Transverse colon (tissue), 4 donors: ENCODE measurements at regions not wholly inside any gene's neighbourhood (a gene's known extent, or its start where the extent isn't known, plus 50 kb on each side); places are given as distances from the start of the nearest gene placed in this dataset.

Source experiments
- DNase-seq: peaks from one replicate; pipeline ENCODE4 v3.0.0-alpha.2; 2019
- H3K27ac ChIP-seq, 4 donors: fragments of 200-600 bp; sonication (generic); 2 replicates each; pipeline ENCODE4 v1.5.1; 2016 to 2018; ENCODE audit warnings: inconsistent platforms in 4 of 4
- H3K27me3 ChIP-seq: fragments of 200-600 bp; sonication (generic); 2 replicates; pipeline ENCODE4 v1.5.1; 2017; ENCODE audit warnings: inconsistent platforms
- H3K36me3 ChIP-seq, 4 donors: fragments of 200-600 bp; sonication (generic); 2 replicates each; pipeline ENCODE4 v1.5.1; 2017 to 2019; ENCODE audit warnings: inconsistent platforms in 4 of 4
- H3K4me1 ChIP-seq, 4 donors: fragments of 200-600 bp; sonication (generic); 2 replicates each; pipeline ENCODE4 v1.5.1; 2017 to 2020; ENCODE audit warnings: inconsistent platforms in 4 of 4
- H3K4me3 ChIP-seq, 4 donors: fragments of 200-600 bp; sonication (generic); 1 replicate in 1 of 4; 2 replicates in 3 of 4; pipeline versions ENCODE4 v1.5.1 to v1.6.1; 2017 to 2019; ENCODE audit warnings: inconsistent platforms in 4 of 4
- H3K9me3 ChIP-seq, 2 donors: fragments of 200-600 bp; sonication (generic); 2 replicates each; pipeline ENCODE4 v1.5.1; 2017 to 2019; ENCODE audit warnings: inconsistent platforms in 2 of 2
- EP300 ChIP-seq: sonication (generic); formaldehyde crosslinking; IDR thresholded peaks from one replicate; pipeline ENCODE4 v1.6.1; 2017; ENCODE audit warnings: antibody characterized with exemption, low read depth
- POLR2A ChIP-seq: fragments of 450-650 bp; IDR thresholded peaks from one replicate; pipeline ENCODE4 v1.6.1; 2016; ENCODE audit warnings: antibody characterized with exemption, mild to moderate bottlenecking, moderate library complexity
- POLR2AphosphoS5 ChIP-seq, 3 donors: sonication (generic); formaldehyde crosslinking; IDR thresholded peaks; one replicate each; pipeline ENCODE4 v1.6.1; 2016; ENCODE audit warnings: antibody characterized with exemption in 3 of 3
- WGBS, 2 donors: methylation state at CpG; one replicate each; pipeline ENCODE4 v1.1.5; 2018; ENCODE audit warnings: low coverage in 1 of 2; 5-methylcytosine and 5-hydroxymethylcytosine counted together
- in situ Hi-C, 4 donors: fragments of 200-750 bp; cut with MboI; loops; one replicate each; pipeline versions ENCODE4 v1.15.0 to v1.15.1; 2017; ENCODE audit warnings: low sequenced_read_pairs in 3 of 4, low pct_ligation_motif_present in 1 of 4, low pct_unique_long_range_greater_than_20kb in 1 of 4
- intact Hi-C: fragments of 100-400 bp; cut with DNase I; formaldehyde crosslinking; loops from one replicate; pipeline ENCODE4 v1.15.1; 2023; ENCODE audit warnings: low total_unique reads
- TF ChIP-seq, protein P1 (sequence below), 5 experiments: fragments of 200-600 bp in 3 of 5; fragments of 450-650 bp in 2 of 5; sonication (generic) in 3 of 5; IDR thresholded peaks; 1 replicate in 2 of 5; 2 replicates in 3 of 5; pipeline ENCODE4 v1.5.1; 2016 to 2017; ENCODE audit warnings: antibody characterized with exemption in 5 of 5, inconsistent platforms in 3 of 5, mild to moderate bottlenecking in 2 of 5, moderate library complexity in 1 of 5

DNA sequence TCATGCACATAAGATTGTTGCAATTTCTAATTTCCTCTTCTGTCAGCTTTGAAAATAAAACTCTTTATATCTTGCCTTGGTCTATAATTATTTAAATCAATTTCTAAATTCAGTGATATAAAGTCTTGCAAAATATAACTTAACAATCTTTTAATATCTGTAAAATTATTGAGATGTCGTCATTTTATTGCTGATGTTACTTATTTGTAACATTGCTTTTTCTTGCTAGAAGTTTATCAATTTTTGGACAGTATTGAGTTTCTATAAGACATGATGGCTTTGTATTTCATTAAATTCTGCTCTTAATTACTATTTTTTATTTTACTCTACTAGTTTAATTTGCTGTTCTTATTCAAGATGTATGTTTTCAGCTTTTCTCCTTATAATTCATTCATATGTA lies 1036.5 kb downstream of the TMEM182 start:
- no peak for TF ChIP-seq EP300
- TF ChIP-seq POLR2AphosphoS5 (IDR thresholded peaks at IDR 0.05), result no peak
- in situ Hi-C loops (no loop called here), intact Hi-C loops (no loop called here)
- Histone ChIP-seq H3K4me1 (no peaks in the 10 kb centered on the region), H3K4me3 (no peak overlapping the region), H3K9me3 (no peaks in the 10 kb centered on the region), H3K36me3 (no peaks in the 10 kb centered on the region), H3K27ac (no peak overlapping the region), H3K27me3 (no peaks in the 10 kb centered on the region)
- 79 to 81% methylated on average over 1 of the region's 1 CpG for WGBS, 2 donors
- DNase-seq, result no peak

DNA sequence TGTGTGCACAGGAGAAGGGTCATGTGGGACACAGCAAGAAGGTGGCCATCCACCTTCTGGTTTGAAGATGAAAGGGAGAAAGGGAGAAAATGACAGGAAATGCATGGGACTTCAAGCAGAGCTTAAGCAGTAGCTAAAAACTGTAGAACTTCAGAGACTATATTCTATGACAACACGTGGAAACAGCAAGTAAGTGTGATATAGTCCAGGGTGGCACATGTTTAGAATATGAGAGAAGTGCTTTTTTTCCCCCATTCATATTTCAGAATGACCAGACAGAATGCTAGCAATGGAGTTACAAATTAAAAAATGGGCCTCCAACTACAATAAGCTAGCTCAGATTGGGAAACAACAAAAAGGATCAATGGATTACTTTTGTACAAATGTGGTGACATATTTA lies 1042.2 kb downstream of the TMEM182 start:
- H3K27me3 ChIP-seq, result no peaks in the 10 kb centered on the region
- no peaks in the 10 kb centered on the region for H3K4me1 ChIP-seq
- no peak overlapping the region for H3K4me3 ChIP-seq
- H3K9me3 ChIP-seq, result no peaks in the 10 kb centered on the region
- in situ Hi-C loops (no loop called here), intact Hi-C loops (no loop called here)
- TF ChIP-seq EP300 (no peak), POLR2A (no peak), POLR2AphosphoS5 (IDR thresholded peaks at IDR 0.05) (no peak)
- TF ChIP-seq, protein P1, sequence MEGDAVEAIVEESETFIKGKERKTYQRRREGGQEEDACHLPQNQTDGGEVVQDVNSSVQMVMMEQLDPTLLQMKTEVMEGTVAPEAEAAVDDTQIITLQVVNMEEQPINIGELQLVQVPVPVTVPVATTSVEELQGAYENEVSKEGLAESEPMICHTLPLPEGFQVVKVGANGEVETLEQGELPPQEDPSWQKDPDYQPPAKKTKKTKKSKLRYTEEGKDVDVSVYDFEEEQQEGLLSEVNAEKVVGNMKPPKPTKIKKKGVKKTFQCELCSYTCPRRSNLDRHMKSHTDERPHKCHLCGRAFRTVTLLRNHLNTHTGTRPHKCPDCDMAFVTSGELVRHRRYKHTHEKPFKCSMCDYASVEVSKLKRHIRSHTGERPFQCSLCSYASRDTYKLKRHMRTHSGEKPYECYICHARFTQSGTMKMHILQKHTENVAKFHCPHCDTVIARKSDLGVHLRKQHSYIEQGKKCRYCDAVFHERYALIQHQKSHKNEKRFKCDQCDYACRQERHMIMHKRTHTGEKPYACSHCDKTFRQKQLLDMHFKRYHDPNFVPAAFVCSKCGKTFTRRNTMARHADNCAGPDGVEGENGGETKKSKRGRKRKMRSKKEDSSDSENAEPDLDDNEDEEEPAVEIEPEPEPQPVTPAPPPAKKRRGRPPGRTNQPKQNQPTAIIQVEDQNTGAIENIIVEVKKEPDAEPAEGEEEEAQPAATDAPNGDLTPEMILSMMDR (IDR thresholded peaks at IDR 0.05), result no peak
- H3K27ac ChIP-seq, result no peak overlapping the region
- no peaks in the 10 kb centered on the region for H3K36me3 ChIP-seq
- 50 to 60% methylated on average over 1 of the region's 1 CpG for WGBS, 2 donors
- DNase-seq, result no peak

DNA sequence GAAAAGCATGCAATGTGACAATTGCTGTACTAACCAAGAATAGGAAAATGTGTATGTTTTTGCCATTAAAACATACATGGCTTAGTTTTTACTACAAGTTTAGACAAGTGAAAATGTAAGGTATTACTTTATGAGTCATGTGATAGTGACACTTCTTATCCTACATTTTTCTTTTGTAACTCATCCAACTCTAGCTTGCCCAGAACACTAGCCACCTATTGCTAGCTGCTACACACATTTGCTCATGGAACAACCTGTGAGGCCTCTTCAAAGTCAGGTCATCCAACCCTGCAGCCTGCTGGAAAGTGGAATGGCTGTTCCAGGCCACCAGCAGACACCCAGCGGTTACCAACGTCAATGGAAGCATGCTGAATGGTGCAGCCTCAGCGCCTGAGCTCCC lies 1043.9 kb downstream of the TMEM182 start:
- Histone ChIP-seq H3K36me3 (no peaks in the 10 kb centered on the region), H3K4me3 (no peak overlapping the region), H3K9me3 (no peaks in the 10 kb centered on the region), H3K27ac (no peak overlapping the region), H3K4me1 (no peaks in the 10 kb centered on the region), H3K27me3 (no peaks in the 10 kb centered on the region)
- TF ChIP-seq, protein P1 (IDR thresholded peaks at IDR 0.05), result no peak
- no peak for TF ChIP-seq EP300
- DNase-seq, result no peak
- in situ Hi-C loops, result no loop called here
- 78% methylated on average over 3 of the region's 3 CpGs; no CpG with 5 or more reads in 1 of the 2 donors for WGBS, 2 donors
- intact Hi-C loops, result no loop called here

DNA sequence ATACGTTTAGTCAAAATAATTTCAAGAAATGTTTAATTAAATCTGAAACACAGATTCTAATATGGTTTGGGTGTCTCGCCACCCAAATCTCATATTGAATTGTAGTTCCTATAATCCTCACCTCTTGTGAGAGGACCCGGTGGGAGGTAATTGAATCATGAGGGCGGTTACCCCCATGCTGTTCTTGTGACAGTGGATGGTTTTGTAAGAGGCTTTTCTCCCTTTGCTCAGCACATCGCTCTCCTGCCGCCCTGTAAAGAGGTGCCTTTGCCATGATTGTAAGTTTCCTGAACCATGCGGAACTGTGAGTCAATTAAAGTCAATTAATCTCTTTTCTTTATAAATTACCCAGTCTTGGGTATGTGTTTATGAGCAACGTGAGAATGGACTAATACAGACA lies 1045.1 kb upstream of the POU3F3 start:
- Histone ChIP-seq H3K27me3 (no peaks in the 10 kb centered on the region), H3K9me3 (no peaks in the 10 kb centered on the region), H3K36me3 (no peaks in the 10 kb centered on the region)

DNA sequence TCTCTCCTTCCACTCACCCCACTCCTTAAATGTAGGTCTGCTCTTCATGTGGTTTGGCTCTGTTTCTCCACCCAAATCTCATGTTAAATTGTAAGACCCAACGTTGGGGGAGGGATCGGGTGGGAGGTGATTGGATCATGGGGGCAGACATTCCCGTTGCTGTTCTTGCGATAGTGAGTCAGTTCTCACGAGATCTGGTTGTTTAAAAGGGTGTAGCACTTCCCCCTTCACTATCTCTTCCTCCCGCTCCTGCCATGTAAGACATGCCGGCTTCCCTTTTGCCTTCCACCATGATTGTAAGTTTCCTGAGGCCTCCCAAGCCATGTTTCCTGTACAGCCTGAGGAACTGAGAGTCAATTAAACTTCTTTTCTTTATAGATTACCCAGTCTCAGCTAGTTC lies 1044.5 kb upstream of the POU3F3 start:
- H3K27me3 ChIP-seq, result no peaks in the 10 kb centered on the region
- intact Hi-C loops, result no loop called here

More for the DNA sequence above, 1045.1 kb upstream of the POU3F3 start:
- no peak for DNase-seq
- H3K4me3 ChIP-seq, result no peak overlapping the region
- WGBS, 2 donors, result 76 to 77% methylated on average over 8 of the region's 8 CpGs
- no peak overlapping the region for H3K27ac ChIP-seq
- no peak for TF ChIP-seq POLR2AphosphoS5 (IDR thresholded peaks at IDR 0.05)
- TF ChIP-seq, protein P1 (IDR thresholded peaks at IDR 0.05), result no peak
- TF ChIP-seq EP300, result no peak
- no peak for TF ChIP-seq POLR2A
- no peaks in the 10 kb centered on the region for H3K4me1 ChIP-seq
- in situ Hi-C loops (no loop called here), intact Hi-C loops (no loop called here)

More for the DNA sequence above, 1044.5 kb upstream of the POU3F3 start:
- no peaks in the 10 kb centered on the region for H3K36me3 ChIP-seq
- in situ Hi-C loops, result no loop called here
- WGBS, 2 donors, result 57 to 62% methylated on average over 4 to 7 of the region's 7 CpGs
- H3K4me1 ChIP-seq, result no peaks in the 10 kb centered on the region
- TF ChIP-seq, protein P1 (IDR thresholded peaks at IDR 0.05), result no peak
- no peak overlapping the region for H3K4me3 ChIP-seq
- no peaks in the 10 kb centered on the region for H3K9me3 ChIP-seq
- no peak for DNase-seq
- no peak overlapping the region for H3K27ac ChIP-seq
